ENCODE measurements at regions not wholly inside any gene's neighbourhood (a gene's known extent, or its start where the extent isn't known, plus 50 kb on each side); places are given as distances from the start of the nearest gene placed in this dataset.

DNA sequence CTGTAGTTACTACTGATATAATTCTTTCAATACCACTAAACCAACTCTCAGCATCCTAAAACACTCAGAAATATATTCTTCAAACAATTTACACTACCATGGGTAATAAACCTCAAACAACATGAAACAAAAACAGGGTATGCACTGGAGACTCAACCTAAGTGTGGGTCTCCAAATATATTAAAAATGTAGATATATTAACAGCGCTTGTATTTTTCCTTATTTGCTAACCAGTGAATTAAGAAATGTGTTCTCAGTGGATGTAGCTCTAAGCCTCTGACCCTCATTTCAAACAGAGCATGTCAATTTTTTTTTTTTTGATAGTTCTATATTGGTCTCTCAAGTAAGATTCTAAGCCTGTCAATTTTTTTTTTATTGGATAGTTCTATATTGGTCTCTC, 778.5 kb upstream of the CDH10 start:
- Histone ChIP-seq H3K9me3 (peaks cover 0 to 3% (median 0%) of the 10 kb centered on the region in 11 donors), H3K27me3 (no peaks in the 10 kb centered on the region), H3K4me1 (no peaks in the 10 kb centered on the region), H3K4me3 (no peak overlapping the region), H3K36me3 (no peaks in the 10 kb centered on the region), H3K27ac (no peak overlapping the region)
- no peak for DNase-seq
- ATAC-seq = no peak
- intact Hi-C loops (cut with DNase I) = no loop called here
- TF ChIP-seq, protein P1, sequence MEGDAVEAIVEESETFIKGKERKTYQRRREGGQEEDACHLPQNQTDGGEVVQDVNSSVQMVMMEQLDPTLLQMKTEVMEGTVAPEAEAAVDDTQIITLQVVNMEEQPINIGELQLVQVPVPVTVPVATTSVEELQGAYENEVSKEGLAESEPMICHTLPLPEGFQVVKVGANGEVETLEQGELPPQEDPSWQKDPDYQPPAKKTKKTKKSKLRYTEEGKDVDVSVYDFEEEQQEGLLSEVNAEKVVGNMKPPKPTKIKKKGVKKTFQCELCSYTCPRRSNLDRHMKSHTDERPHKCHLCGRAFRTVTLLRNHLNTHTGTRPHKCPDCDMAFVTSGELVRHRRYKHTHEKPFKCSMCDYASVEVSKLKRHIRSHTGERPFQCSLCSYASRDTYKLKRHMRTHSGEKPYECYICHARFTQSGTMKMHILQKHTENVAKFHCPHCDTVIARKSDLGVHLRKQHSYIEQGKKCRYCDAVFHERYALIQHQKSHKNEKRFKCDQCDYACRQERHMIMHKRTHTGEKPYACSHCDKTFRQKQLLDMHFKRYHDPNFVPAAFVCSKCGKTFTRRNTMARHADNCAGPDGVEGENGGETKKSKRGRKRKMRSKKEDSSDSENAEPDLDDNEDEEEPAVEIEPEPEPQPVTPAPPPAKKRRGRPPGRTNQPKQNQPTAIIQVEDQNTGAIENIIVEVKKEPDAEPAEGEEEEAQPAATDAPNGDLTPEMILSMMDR (IDR thresholded peaks at IDR 0.05) = no peak
- WGBS, 2 donors = 80 to 93% methylated on average over 1 of the region's 1 CpG

DNA sequence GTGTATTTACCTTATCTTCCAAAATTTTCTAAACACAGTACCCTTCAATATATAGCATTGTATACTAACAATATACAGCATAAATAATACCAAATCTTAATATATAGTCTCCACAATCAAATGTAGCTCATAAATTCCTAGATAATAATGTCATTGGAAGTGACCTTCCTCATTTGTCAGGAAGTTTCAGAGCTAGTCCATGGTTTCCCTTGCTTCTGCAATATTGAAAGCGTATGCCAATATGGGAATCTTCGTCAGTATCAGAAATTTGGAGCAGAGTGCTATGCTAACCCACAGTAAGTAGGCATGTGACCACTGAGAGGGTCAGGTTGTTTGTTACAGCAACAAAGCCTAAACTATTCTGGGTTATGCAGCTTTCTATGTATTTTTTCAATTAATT, 774.9 kb upstream of the CDH10 start:
- Histone ChIP-seq H3K4me3 (no peak overlapping the region), H3K27me3 (no peaks in the 10 kb centered on the region), H3K9me3 (peaks cover 0 to 4% (median 0%) of the 10 kb centered on the region in 11 donors), H3K4me1 (no peaks in the 10 kb centered on the region), H3K27ac (no peak overlapping the region), H3K36me3 (no peaks in the 10 kb centered on the region)
- DNase-seq (no peak), ATAC-seq (no peak)
- intact Hi-C loops (cut with DNase I) = no loop called here
- WGBS, 2 donors = 78 to 82% methylated on average over 2 of the region's 2 CpGs
- TF ChIP-seq, protein P1 (IDR thresholded peaks at IDR 0.05) = no peak

DNA sequence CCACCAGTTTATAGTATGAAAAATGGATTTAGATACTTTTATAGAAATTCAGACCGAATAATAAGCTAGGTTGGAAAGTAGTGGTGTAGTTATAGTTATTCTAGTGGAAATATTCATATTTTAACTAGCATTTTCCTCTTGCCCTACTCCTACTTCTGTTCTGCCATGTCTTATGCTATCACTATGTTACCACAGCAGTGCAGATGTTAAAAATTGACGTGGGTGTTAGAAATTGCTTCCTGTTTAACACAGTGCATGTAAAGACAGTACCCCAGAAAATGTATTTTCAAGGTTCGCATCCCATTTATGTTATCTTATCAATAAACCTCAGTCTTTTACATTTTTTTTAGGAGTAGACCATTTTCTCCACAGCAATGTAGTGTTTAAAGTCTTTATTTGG, 774.2 kb upstream of the CDH10 start:
- WGBS, 2 donors = 56 to 61% methylated on average over 3 of the region's 3 CpGs
- TF ChIP-seq, protein P1 (IDR thresholded peaks at IDR 0.05) = no peak
- Histone ChIP-seq H3K4me3 (no peak overlapping the region), H3K27me3 (no peaks in the 10 kb centered on the region), H3K9me3 (peaks cover 0 to 4% (median 0%) of the 10 kb centered on the region in 11 donors), H3K4me1 (no peaks in the 10 kb centered on the region), H3K36me3 (no peaks in the 10 kb centered on the region), H3K27ac (no peak overlapping the region)
- no peak for DNase-seq
- intact Hi-C loops (cut with DNase I) = no loop called here
- no peak for ATAC-seq

DNA sequence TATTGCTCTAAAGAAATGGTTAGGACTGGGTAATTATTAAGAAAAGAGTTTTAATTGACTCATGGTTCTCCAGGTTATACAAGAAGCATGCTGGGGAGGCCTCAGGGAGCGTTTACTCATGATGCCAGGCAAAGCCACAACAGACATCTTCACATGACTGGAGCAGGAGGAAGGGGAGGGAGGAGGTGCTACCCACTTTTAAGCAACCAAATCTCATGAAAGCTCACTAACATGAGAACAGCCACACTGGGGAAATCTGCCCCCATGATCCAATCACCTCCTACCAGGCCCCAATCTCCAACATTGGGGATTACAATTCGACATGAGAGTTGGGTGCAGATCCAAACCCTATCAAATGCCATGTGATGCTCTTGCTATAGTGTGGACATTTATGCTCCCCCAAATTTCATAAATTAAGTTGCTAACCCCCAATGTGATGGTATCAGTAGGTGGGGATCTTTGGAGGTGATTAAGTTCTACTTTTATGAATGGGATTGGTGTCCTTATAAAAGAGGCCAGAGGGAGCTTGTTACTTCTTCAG, 773.6 kb upstream of the CDH10 start:
- H3K4me3 ChIP-seq = no peak overlapping the region
- intact Hi-C loops (cut with DNase I) = no loop called here
- no peaks in the 10 kb centered on the region for H3K4me1 ChIP-seq
- WGBS, 2 donors = 58 to 64% methylated on average over 2 of the region's 2 CpGs
- no peaks in the 10 kb centered on the region for H3K27me3 ChIP-seq
- TF ChIP-seq, protein P1 (IDR thresholded peaks at IDR 0.05) = no peak
- ATAC-seq (no peak), DNase-seq (no peak)
- peaks cover 0 to 4% (median 0%) of the 10 kb centered on the region in 11 donors for H3K9me3 ChIP-seq
- no peak overlapping the region for H3K27ac ChIP-seq
- H3K36me3 ChIP-seq = no peaks in the 10 kb centered on the region

Data from heart right ventricle (tissue), 16 donors.